ENCODE measurements at regions not wholly inside any gene's neighbourhood (a gene's known extent, or its start where the extent isn't known, plus 50 kb on each side); places are given as distances from the start of the nearest gene placed in this dataset.

GRCh38 chrX:137748827-137749226 lies 182.9 kb downstream of the ZIC3 start:
- H3K4me1 ChIP-seq (replicated peaks in 1 of 4; ENCODE audit: control insufficient read depth in 3 of 4, insufficient read depth in 4 of 4, low read length in 3 of 4) = peaks cover 2 to 31% (median 13%) of the 10 kb centered on the region in 4 experiments; a peak in 4 of 7 replicates
- 0 out of 2 replicates have a peak overlapping the region, but pooled peaks have one; percentile 86 for H2BK20ac ChIP-seq (ENCODE audit: low read length)
- H3K4ac ChIP-seq (replicated peaks; ENCODE audit: insufficient read length, low read depth, low read length) = no peak overlapping the region
- no peak for DNase-seq (ENCODE audit: low read depth in 1 of 2, low spot score in 2 of 2)
- ChIA-PET CTCF (ENCODE audit: partially characterized antibody) (interaction anchor here (1.0 to 1.8 kb wide), 3 partner anchors 12 to 177 kb away, joined by 3 to 9 read pairs (median 4); no protein-coding TSS in a partner anchor), POLR2A (ENCODE audit: partially characterized antibody) (interaction anchor here (1.3 to 1.8 kb wide), 3 partner anchors 10 to 185 kb away, joined by 3 to 9 read pairs (median 3); no protein-coding TSS in a partner anchor)
- H2AK5ac ChIP-seq (ENCODE audit: low read depth, low read length) = no peak overlapping the region
- H4K5ac ChIP-seq (ENCODE audit: insufficient read length, low read depth, low read length) = no peak overlapping the region
- no peaks in the 10 kb centered on the region for H4K20me1 ChIP-seq (replicated peaks in 1 of 2; ENCODE audit: control insufficient read depth in 1 of 2, insufficient read depth in 2 of 2, low read length in 2 of 2)
- no peak overlapping the region for H2BK15ac ChIP-seq (ENCODE audit: low read length)
- no peak overlapping the region for H4K8ac ChIP-seq (ENCODE audit: extremely low read depth, insufficient read depth, low read length)
- H3K23ac ChIP-seq (ENCODE audit: insufficient read length) = no peak overlapping the region
- H3K9me3 ChIP-seq (ENCODE audit: insufficient read depth in 2 of 2, low read depth in 1 of 2, low read length in 1 of 2) = no peaks in the 10 kb centered on the region
- no peaks in the 10 kb centered on the region for H3K23me2 ChIP-seq (ENCODE audit: low read depth, low read length)
- WGBS, 2 experiments (ENCODE audit: extremely low coverage in 1 of 2, insufficient coverage in 1 of 2, insufficient read length in 1 of 2, insufficient replicate concordance in 2 of 2, low coverage in 1 of 2, low lambda C conversion rate in 2 of 2, missing lambda C conversion rate in 1 of 2) = 17% methylated on average over 7 of the region's 7 CpGs; no CpG with 5 or more reads in 1 of the 2 experiments
- peak overlapping the region; percentile 95; the same call in 1 of the 2 replicates for H3K18ac ChIP-seq (ENCODE audit: extremely low read depth, low read length)
- no peaks in the 10 kb centered on the region for H3K79me2 ChIP-seq (ENCODE audit: control insufficient read depth in 1 of 2, insufficient read depth in 2 of 2, low read length in 2 of 2)
- H3K27me3 ChIP-seq (replicated peaks in 1 of 4; ENCODE audit: control insufficient read depth in 3 of 4, extremely low read depth in 1 of 4, insufficient read depth in 3 of 4, low read length in 3 of 4) = no peaks in the 10 kb centered on the region
- H3K14ac ChIP-seq (ENCODE audit: insufficient read length) = no peak overlapping the region
- H2BK12ac ChIP-seq (ENCODE audit: low read depth, low read length) = peak overlapping the region; percentile 77; the same call in 1 of the 2 replicates
- no peak overlapping the region for H4K91ac ChIP-seq (replicated peaks; ENCODE audit: insufficient read length, low read length)
- 0 out of 8 replicates have a peak overlapping the region, but pooled peaks of 1 of the 4 experiments have one; percentile 35 for H3K4me3 ChIP-seq (ENCODE audit: extremely low read depth in 1 of 4, insufficient read depth in 2 of 4, low read depth in 3 of 4, low read length in 4 of 4)
- peak overlapping the region; percentile 35; the same call in 1 of the 2 replicates for H2BK5ac ChIP-seq (ENCODE audit: low read depth, low read length)
- no peak overlapping the region for H3K56ac ChIP-seq (replicated peaks; ENCODE audit: insufficient read length, low read depth, low read length)
- no peak overlapping the region; the same call in 1 of the 2 replicates for H3K27ac ChIP-seq (ENCODE audit: low read depth, low read length)
- no peaks in the 10 kb centered on the region for H3K36me3 ChIP-seq (ENCODE audit: control insufficient read depth in 2 of 4, insufficient read depth in 4 of 4, low read length in 3 of 4)
- no peak overlapping the region for H2BK120ac ChIP-seq (replicated peaks; ENCODE audit: low read depth, low read length)
- H3K9ac ChIP-seq (replicated peaks in 1 of 4; ENCODE audit: extremely low read depth in 1 of 4, low read depth in 3 of 4, low read length in 3 of 4) = no peak overlapping the region
- H2AFZ ChIP-seq (ENCODE audit: low read length) = no peak overlapping the region
- no peaks in the 10 kb centered on the region for H3K79me1 ChIP-seq (ENCODE audit: low read depth, low read length)
- H3K4me2 ChIP-seq (ENCODE audit: insufficient read depth in 1 of 2, low read depth in 2 of 2, low read length in 2 of 2) = peak overlapping the region; percentile 57; a peak in 3 of 4 replicates
- no peak for TF ChIP-seq SP4 (IDR thresholded peaks at IDR 0.05; ENCODE audit: low read length)
- TF ChIP-seq EGR1 (IDR thresholded peaks at IDR 0.05; ENCODE audit: borderline replicate concordance, low read depth, low read length) = no peak
- no peak for TF ChIP-seq KDM4A (IDR thresholded peaks at IDR 0.05; ENCODE audit: low read depth, low read length, severe bottlenecking)
- TF ChIP-seq RAD21 (IDR thresholded peaks at IDR 0.05 in 1 of 2, conservative IDR thresholded peaks at IDR 0.05 in 1 of 2; ENCODE audit: low read depth in 2 of 2, low read length in 2 of 2) = no peak
- TF ChIP-seq ATF2 (IDR thresholded peaks at IDR 0.05; ENCODE audit: low read length) = no peak
- TF ChIP-seq BCL11A (IDR thresholded peaks at IDR 0.05; ENCODE audit: low read depth in 2 of 2, low read length in 2 of 2) = no peak
- TF ChIP-seq SAP30 (IDR thresholded peaks at IDR 0.05; ENCODE audit: insufficient read depth, insufficient replicate concordance, low read length) = no peak
- peak; percentile 97 for FAIRE-seq
